Right atrium auricular region (tissue), 2 donors: ENCODE measurements at regions not wholly inside any gene's neighbourhood (a gene's known extent, or its start where the extent isn't known, plus 50 kb on each side); places are given as distances from the start of the nearest gene placed in this dataset.
"Not testable (repeated sequence)": the region's sequence is repeated elsewhere in the genome, so short reads cannot be mapped to it uniquely, and the experiment has no call there.

Experiments
- DNase-seq: peaks from one replicate; pipeline ENCODE4 v3.0.0-alpha.2; 2019; ENCODE audit warnings: low spot score
- H3K27ac ChIP-seq, 2 donors: fragments of 200-600 bp; sonication (generic); 1 replicate in 1 of 2; 2 replicates in 1 of 2; pipeline ENCODE4 v1.5.1; 2016 to 2019
- H3K27me3 ChIP-seq, 2 donors: fragments of 200-600 bp; sonication (generic); one replicate each; pipeline versions ENCODE4 v1.5.1 to v1.6.0; 2017 to 2019
- H3K36me3 ChIP-seq: fragments of 200-600 bp; sonication (generic); one replicate; pipeline ENCODE4 v1.5.1; 2016
- H3K4me1 ChIP-seq, 2 donors: fragments of 200-600 bp; sonication (generic); one replicate each; pipeline versions ENCODE4 v1.5.1 to v1.6.0; 2017 to 2019
- H3K4me3 ChIP-seq, 2 donors: fragments of 200-600 bp; sonication (generic); 1 replicate in 1 of 2; 2 replicates in 1 of 2; pipeline ENCODE4 v1.5.1; 2017 to 2019; ENCODE audit warnings: mild to moderate bottlenecking in 1 of 2, moderate library complexity in 1 of 2
- H3K9me3 ChIP-seq, 2 donors: fragments of 200-600 bp; sonication (generic); one replicate each; pipeline ENCODE4 v1.5.1; 2019
- TF ChIP-seq, protein P1 (sequence below), 2 donors: fragments of 200-600 bp; sonication (generic); IDR thresholded peaks; one replicate each; pipeline ENCODE4 v1.5.1; 2019; ENCODE audit warnings: antibody characterized with exemption in 2 of 2

DNA sequence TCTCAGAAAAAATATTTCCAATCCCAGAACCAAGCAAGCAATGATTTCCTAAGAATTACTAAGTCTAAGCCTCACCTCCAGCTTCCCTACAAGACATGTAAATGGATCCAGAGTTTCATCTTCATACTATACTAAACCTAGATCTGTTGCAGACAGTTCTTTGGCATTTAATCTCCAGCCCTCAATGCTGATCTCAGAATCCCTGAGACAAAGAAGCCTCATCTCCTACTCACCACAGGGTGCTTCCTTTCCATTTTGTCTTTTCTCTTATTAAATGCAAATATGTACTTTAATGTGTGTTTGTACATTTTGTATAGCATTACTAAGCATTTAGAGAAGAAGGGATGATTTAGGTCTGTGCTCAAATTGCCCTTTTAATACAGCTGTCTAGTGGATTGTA, 954.9 kb downstream of the TDRD15 start:
- H3K9me3 ChIP-seq, result peaks cover 0 to 7% of the 10 kb centered on the region in 2 donors
- no peaks in the 10 kb centered on the region for H3K4me1 ChIP-seq
- H3K27ac ChIP-seq, result no peak overlapping the region
- TF ChIP-seq, protein P1, sequence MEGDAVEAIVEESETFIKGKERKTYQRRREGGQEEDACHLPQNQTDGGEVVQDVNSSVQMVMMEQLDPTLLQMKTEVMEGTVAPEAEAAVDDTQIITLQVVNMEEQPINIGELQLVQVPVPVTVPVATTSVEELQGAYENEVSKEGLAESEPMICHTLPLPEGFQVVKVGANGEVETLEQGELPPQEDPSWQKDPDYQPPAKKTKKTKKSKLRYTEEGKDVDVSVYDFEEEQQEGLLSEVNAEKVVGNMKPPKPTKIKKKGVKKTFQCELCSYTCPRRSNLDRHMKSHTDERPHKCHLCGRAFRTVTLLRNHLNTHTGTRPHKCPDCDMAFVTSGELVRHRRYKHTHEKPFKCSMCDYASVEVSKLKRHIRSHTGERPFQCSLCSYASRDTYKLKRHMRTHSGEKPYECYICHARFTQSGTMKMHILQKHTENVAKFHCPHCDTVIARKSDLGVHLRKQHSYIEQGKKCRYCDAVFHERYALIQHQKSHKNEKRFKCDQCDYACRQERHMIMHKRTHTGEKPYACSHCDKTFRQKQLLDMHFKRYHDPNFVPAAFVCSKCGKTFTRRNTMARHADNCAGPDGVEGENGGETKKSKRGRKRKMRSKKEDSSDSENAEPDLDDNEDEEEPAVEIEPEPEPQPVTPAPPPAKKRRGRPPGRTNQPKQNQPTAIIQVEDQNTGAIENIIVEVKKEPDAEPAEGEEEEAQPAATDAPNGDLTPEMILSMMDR (IDR thresholded peaks at IDR 0.05), result no peak
- no peak overlapping the region for H3K4me3 ChIP-seq
- H3K36me3 ChIP-seq, result no peaks in the 10 kb centered on the region
- no peaks in the 10 kb centered on the region for H3K27me3 ChIP-seq
- DNase-seq, result no peak

DNA sequence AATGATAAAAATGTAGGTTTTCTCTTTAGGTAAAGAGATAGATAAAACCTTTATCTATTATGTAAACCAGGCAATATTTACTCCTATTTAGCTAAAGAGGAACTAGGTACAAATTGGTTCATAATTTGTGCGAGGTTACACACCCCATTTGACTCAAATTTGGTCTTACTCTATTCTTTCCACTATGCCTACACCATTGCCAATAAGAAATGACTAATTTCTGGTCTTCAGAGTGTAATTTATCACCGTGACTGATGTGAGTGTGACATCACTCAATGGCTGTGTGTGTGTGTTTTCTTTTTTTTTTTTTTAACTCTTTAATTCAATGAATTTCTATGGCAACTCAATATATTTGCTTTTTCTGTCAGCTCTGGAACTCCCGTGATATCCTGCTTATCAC, 955.8 kb downstream of the TDRD15 start:
- no peak overlapping the region for H3K4me3 ChIP-seq
- no peak for DNase-seq
- H3K4me1 ChIP-seq, result no peaks in the 10 kb centered on the region
- H3K9me3 ChIP-seq, result no peaks in the 10 kb centered on the region
- H3K36me3 ChIP-seq, result no peaks in the 10 kb centered on the region
- TF ChIP-seq, protein P1 (IDR thresholded peaks at IDR 0.05), result no peak
- H3K27ac ChIP-seq, result no peak overlapping the region
- H3K27me3 ChIP-seq, result no peaks in the 10 kb centered on the region

DNA sequence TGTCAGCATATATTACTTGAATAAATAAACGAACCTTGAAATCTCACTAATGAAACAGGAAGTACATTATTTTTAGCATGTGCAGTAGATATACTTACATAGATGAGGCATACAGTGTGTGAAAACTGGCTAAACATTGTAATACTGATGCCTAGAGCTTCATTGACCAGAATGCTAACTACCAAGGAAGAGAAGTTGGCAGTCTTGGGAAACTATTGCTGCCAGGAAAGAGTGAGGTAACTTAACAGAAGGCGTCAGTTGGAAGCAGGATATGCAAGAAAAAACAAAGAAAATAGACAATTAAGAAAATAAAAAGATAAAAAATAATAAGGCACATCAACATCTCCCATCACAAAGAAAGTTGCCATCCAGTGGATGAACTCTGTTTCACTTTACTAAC, 963.0 kb downstream of the TDRD15 start:
- Histone ChIP-seq H3K4me3 (no peak overlapping the region), H3K36me3 (no peaks in the 10 kb centered on the region), H3K27ac (no peak overlapping the region), H3K27me3 (no peaks in the 10 kb centered on the region), H3K9me3 (peaks cover 0 to 6% of the 10 kb centered on the region in 2 donors), H3K4me1 (no peaks in the 10 kb centered on the region)
- TF ChIP-seq, protein P1 (IDR thresholded peaks at IDR 0.05), result no peak
- DNase-seq, result no peak

DNA sequence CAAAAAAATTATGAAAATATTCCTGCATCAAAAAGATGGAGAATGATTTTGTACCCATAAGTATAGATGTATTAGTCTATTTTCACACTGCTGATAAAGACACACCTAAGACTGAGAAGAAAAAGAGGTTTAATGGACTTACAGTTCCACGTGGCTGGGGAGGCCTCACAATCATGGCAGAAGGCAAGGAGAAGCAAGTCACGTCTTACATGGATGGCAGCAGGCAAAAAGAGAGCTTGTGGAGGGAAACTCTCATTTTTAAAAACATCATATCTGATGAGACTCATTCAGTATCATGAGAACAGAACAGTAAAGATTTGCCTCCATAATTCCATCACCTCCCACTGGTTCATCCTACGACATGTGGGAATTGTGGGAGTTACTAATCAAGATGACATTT, 979.8 kb downstream of the TDRD15 start:
- H3K27ac ChIP-seq, H3K9me3 ChIP-seq, H3K36me3 ChIP-seq, DNase-seq, H3K4me3 ChIP-seq, H3K27me3 ChIP-seq, H3K4me1 ChIP-seq: not testable (repeated sequence)

DNA sequence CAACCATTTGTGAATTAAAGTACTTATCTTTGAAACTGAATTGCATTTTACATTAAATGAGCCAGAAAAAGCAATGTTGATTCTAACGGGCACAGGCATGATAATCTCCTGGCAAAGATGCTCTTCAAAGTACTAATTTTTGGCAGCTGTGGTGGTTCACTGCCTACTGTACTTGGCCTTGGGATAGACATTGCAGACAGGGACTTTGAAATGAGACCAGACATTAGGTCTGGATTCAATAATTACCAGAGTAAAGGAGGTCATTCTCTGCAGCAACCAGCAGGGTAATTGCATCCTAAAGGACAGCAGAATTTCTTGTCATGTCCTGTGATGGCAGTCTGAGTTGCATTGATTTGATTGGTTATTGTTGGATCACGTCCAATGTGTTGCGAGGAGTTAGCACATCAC, 986.5 kb downstream of the TDRD15 start:
- Histone ChIP-seq H3K9me3 (peaks cover 0 to 8% of the 10 kb centered on the region in 2 donors), H3K4me1 (no peaks in the 10 kb centered on the region), H3K4me3 (no peak overlapping the region), H3K27me3 (no peaks in the 10 kb centered on the region), H3K36me3 (no peaks in the 10 kb centered on the region), H3K27ac (no peak overlapping the region)
- TF ChIP-seq, protein P1 (IDR thresholded peaks at IDR 0.05), result no peak
- DNase-seq, result no peak

DNA sequence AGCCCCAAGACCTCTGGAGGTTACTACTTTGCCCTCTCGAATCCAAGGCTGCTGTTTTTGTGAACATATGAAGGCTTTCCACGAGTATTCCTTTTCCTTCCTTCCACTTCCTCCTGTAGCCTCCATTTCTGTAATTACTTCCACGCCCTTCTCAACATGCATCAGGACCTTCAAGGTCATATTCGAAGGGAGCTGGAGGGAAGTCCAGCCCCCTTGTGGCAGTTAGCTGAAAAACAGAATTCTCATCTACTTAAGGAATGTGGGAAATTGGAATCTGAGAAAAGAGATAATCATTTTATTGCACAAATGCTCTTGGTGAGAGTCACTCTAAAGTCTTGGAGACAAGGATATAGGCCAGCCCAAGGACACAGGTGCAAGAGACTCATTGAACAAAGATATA, 1000.2 kb downstream of the TDRD15 start:
- H3K4me1 ChIP-seq, result no peaks in the 10 kb centered on the region
- H3K36me3 ChIP-seq, result no peaks in the 10 kb centered on the region
- H3K27ac ChIP-seq, result no peak overlapping the region
- DNase-seq, result no peak
- TF ChIP-seq, protein P1 (IDR thresholded peaks at IDR 0.05), result no peak
- no peak overlapping the region for H3K4me3 ChIP-seq
- H3K9me3 ChIP-seq, result no peaks in the 10 kb centered on the region
- H3K27me3 ChIP-seq, result no peaks in the 10 kb centered on the region
